ENCODE measurements at regions not wholly inside any gene's neighbourhood (a gene's known extent, or its start where the extent isn't known, plus 50 kb on each side); places are given as distances from the start of the nearest gene placed in this dataset.
A peak's percentile ranks its signal among the peaks of the same experiment; 100 is the strongest.

GRCh38 chr2:177078855-177079254 is 133.7 kb upstream of the HNRNPA3 start:
- DNase-seq (ENCODE audit: low read depth in 2 of 3, low spot score in 1 of 3): no peak

- no peak for DNase-seq (ENCODE audit: low read depth in 2 of 3, low spot score in 1 of 3)
Measured at GRCh38 chr2:177080746-177081284, 131.8 kb upstream of the HNRNPA3 start.

- no peak for DNase-seq (ENCODE audit: low read depth in 2 of 3, low spot score in 1 of 3)
Measured at GRCh38 chr2:177084607-177085006, 128.0 kb upstream of the HNRNPA3 start.

- DNase-seq (ENCODE audit: low read depth in 2 of 3, low spot score in 1 of 3): no peak
Measured at GRCh38 chr2:177088529-177088928, 124.1 kb upstream of the HNRNPA3 start.

- DNase-seq (ENCODE audit: low read depth in 2 of 3, low spot score in 1 of 3): no peak
Measured at GRCh38 chr2:177090967-177091366, 121.6 kb upstream of the HNRNPA3 start.

- DNase-seq (ENCODE audit: low read depth in 2 of 3, low spot score in 1 of 3): no peak
Measured at GRCh38 chr2:177093371-177093770, 119.2 kb upstream of the HNRNPA3 start.

- DNase-seq (ENCODE audit: low read depth in 2 of 3, low spot score in 1 of 3): no peak
Measured at GRCh38 chr2:177098001-177098613, 114.5 kb upstream of the HNRNPA3 start.

- DNase-seq (ENCODE audit: low read depth in 2 of 3, low spot score in 1 of 3): no peak
Measured at GRCh38 chr2:177101930-177102329, 110.7 kb upstream of the HNRNPA3 start.

- no peak for DNase-seq (ENCODE audit: low read depth in 2 of 3, low spot score in 1 of 3)
Measured at GRCh38 chr2:177106212-177106611, 106.4 kb upstream of the HNRNPA3 start.

- no peak for DNase-seq (ENCODE audit: low read depth in 2 of 3, low spot score in 1 of 3)
Measured at GRCh38 chr2:177108890-177109289, 103.7 kb upstream of the HNRNPA3 start.

GRCh38 chr2:177114712-177115111 is 97.9 kb upstream of the HNRNPA3 start:
- no peak for DNase-seq (ENCODE audit: low read depth in 2 of 3, low spot score in 1 of 3)

- no peak for DNase-seq (ENCODE audit: low read depth in 2 of 3, low spot score in 1 of 3)
Measured at GRCh38 chr2:177117755-177118154, 94.8 kb upstream of the HNRNPA3 start.

GRCh38 chr2:177118636-177119035 is 94.0 kb upstream of the HNRNPA3 start:
- DNase-seq (ENCODE audit: low read depth in 2 of 3, low spot score in 1 of 3): no peak

GRCh38 chr2:177119099-177119498 is 93.5 kb upstream of the HNRNPA3 start:
- no peak for DNase-seq (ENCODE audit: low read depth in 2 of 3, low spot score in 1 of 3)

GRCh38 chr2:177123048-177123447 is 89.5 kb upstream of the HNRNPA3 start:
- no peak for DNase-seq (ENCODE audit: low read depth in 2 of 3, low spot score in 1 of 3)

GRCh38 chr2:177124371-177124770 is 88.2 kb upstream of the HNRNPA3 start:
- no peak for DNase-seq (ENCODE audit: low read depth in 2 of 3, low spot score in 1 of 3)

- DNase-seq (ENCODE audit: low read depth in 2 of 3, low spot score in 1 of 3): no peak
Measured at GRCh38 chr2:177127821-177128220, 84.8 kb upstream of the HNRNPA3 start.

- DNase-seq (ENCODE audit: low read depth in 2 of 3, low spot score in 1 of 3): no peak
Measured at GRCh38 chr2:177129610-177130009, 83.0 kb upstream of the HNRNPA3 start.

- no peak for DNase-seq (ENCODE audit: low read depth in 2 of 3, low spot score in 1 of 3)
Measured at GRCh38 chr2:177131858-177132257, 80.7 kb upstream of the HNRNPA3 start.

- no peak for DNase-seq (ENCODE audit: low read depth in 2 of 3, low spot score in 1 of 3)
Measured at GRCh38 chr2:177138823-177139222, 73.8 kb upstream of the HNRNPA3 start.

GRCh38 chr2:177141866-177142265 is 70.7 kb upstream of the HNRNPA3 start:
- DNase-seq (ENCODE audit: low read depth in 2 of 3, low spot score in 1 of 3): no peak

GRCh38 chr2:177143444-177143843 is 69.2 kb upstream of the HNRNPA3 start:
- DNase-seq (ENCODE audit: low read depth in 2 of 3, low spot score in 1 of 3): no peak

GRCh38 chr2:177147093-177147694 is 65.4 kb upstream of the HNRNPA3 start:
- peak in 1 of 3 donors; percentile 43 for DNase-seq (ENCODE audit: low read depth in 2 of 3, low spot score in 1 of 3)
